ENCODE measurements at regions not wholly inside any gene's neighbourhood (a gene's known extent, or its start where the extent isn't known, plus 50 kb on each side); places are given as distances from the start of the nearest gene placed in this dataset.
"Not testable (repeated sequence)": the region's sequence is repeated elsewhere in the genome, so short reads cannot be mapped to it uniquely, and the experiment has no call there.

- DNase-seq (ENCODE audit: low read depth in 2 of 2), result no peak
Measured at GRCh38 chr22:35138521-35138920, 72.6 kb downstream of the ISX start.

GRCh38 chr22:35140879-35141745 is 75.2 kb downstream of the ISX start:
- DNase-seq (ENCODE audit: low read depth in 2 of 2), result no peak

GRCh38 chr22:35148381-35148780 is 82.4 kb downstream of the ISX start:
- DNase-seq (ENCODE audit: low read depth in 2 of 2), result no peak

- DNase-seq (ENCODE audit: low read depth in 2 of 2), result no peak
Measured at GRCh38 chr22:35148866-35149548, 83.0 kb downstream of the ISX start.

GRCh38 chr22:35150183-35151107 is 84.5 kb downstream of the ISX start:
- peak; percentile 35 to 55 for DNase-seq (ENCODE audit: low read depth in 2 of 2)

- DNase-seq (ENCODE audit: low read depth in 2 of 2), result no peak
Measured at GRCh38 chr22:35152316-35152715, 86.4 kb downstream of the ISX start.

- peak in 1 of 2 donors; percentile 7 for DNase-seq (ENCODE audit: low read depth in 2 of 2)
Measured at GRCh38 chr22:35154937-35155387, 89.0 kb downstream of the ISX start.

- DNase-seq (ENCODE audit: low read depth in 2 of 2), result no peak
Measured at GRCh38 chr22:35155403-35156025, 89.6 kb downstream of the ISX start.

GRCh38 chr22:35156945-35157344 is 91.0 kb downstream of the ISX start:
- no peak for DNase-seq (ENCODE audit: low read depth in 2 of 2)

GRCh38 chr22:35158336-35158735 is 92.4 kb downstream of the ISX start:
- no peak for DNase-seq (ENCODE audit: low read depth in 2 of 2)

GRCh38 chr22:35159343-35159742 is 93.4 kb downstream of the ISX start:
- no peak for DNase-seq (ENCODE audit: low read depth in 2 of 2)

- no peak for DNase-seq (ENCODE audit: low read depth in 2 of 2)
Measured at GRCh38 chr22:35160268-35160667, 94.3 kb downstream of the ISX start.

- not testable (repeated sequence) for DNase-seq (ENCODE audit: low read depth in 2 of 2)
Measured at GRCh38 chr22:35165896-35166295, 91.4 kb upstream of the HMGXB4 start.

GRCh38 chr22:35170716-35171697 is 86.3 kb upstream of the HMGXB4 start:
- no peak for DNase-seq (ENCODE audit: low read depth in 2 of 2)

- DNase-seq (ENCODE audit: low read depth in 2 of 2), result no peak
Measured at GRCh38 chr22:35172442-35172841, 84.9 kb upstream of the HMGXB4 start.

- no peak for DNase-seq (ENCODE audit: low read depth in 2 of 2)
Measured at GRCh38 chr22:35173655-35174054, 83.6 kb upstream of the HMGXB4 start.

GRCh38 chr22:35174401-35175038 is 82.8 kb upstream of the HMGXB4 start:
- DNase-seq (ENCODE audit: low read depth in 2 of 2), result no peak

- DNase-seq (ENCODE audit: low read depth in 2 of 2), result no peak
Measured at GRCh38 chr22:35175392-35175791, 81.9 kb upstream of the HMGXB4 start.

GRCh38 chr22:35177811-35178210 is 79.5 kb upstream of the HMGXB4 start:
- DNase-seq (ENCODE audit: low read depth in 2 of 2), result no peak

- DNase-seq (ENCODE audit: low read depth in 2 of 2), result no peak
Measured at GRCh38 chr22:35178446-35178845, 78.8 kb upstream of the HMGXB4 start.

Data from activated CD4-positive, alpha-beta T cell treated with anti-CD3 and anti-CD28 coated beads for 24 hours (primary cell).